CD4-positive, alpha-beta T cell treated with Interleukin-15 for 1 hour (primary cell): ENCODE measurements at regions not wholly inside any gene's neighbourhood (a gene's known extent, or its start where the extent isn't known, plus 50 kb on each side); places are given as distances from the start of the nearest gene placed in this dataset.
A peak's percentile ranks its signal among the peaks of the same experiment; 100 is the strongest.

Experiments used
- DNase-seq: peaks from one replicate; pipeline ENCODE4 v3.0.0-alpha.2; 2020

DNA sequence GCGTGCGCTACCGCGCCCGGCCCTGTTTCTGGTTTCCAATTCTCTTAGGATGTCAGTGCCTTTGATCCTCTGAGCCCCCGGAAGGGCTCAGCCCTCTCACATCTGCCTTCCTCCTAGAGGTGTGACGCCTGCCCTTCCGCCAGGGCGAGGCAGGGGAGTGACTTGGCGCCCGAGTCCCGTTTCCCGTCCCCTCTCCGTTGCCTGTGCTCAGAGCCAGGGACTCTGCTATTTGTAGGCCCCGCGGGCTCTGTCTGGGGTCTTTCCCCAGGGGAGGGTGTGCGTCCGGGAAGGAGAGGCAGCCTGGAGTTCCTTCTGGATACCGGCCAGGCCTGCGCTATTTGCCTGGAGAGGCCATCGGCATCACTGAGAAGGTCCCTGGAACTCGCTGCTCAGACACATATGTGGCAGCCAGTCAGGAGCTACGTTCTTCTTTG lies 103.7 kb upstream of the TAF1B start:
- DNase-seq, result peak; percentile 63

DNA sequence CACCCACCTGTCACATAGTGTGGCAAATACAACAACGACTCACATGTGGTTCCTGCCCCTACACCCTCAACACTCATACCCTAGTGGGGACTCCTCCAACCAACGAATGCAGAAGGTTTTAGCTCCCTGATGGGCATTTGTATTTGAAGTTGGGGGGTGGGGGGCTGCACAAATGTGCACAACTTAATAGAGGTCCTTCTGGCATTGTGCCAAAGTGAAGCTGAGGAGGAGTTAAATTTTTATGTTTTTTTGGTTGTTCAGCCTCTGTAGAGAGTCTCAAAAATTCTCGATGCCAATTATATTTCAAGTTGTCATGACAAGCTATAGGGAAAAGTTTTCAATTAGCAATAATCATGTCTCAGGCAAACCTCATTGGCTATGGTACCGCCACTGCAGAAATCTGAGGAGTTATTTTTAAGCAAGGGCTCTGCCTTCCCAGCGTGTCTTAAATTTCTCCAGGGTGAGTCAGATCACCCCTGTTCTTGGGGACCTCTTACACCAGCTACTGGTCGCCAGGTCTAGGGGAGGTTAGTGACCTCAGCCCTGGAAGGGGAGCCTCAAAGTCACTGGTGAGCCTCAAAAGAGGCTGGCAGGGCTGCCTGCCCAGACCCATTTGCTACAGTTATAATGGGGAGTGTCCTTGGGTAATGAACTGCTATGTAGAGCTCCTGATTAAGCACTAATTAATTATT lies 102.7 kb upstream of the TAF1B start:
- DNase-seq, result no peak

GRCh38 chr2:9741110-9741509 lies 102.2 kb upstream of the TAF1B start:
- no peak for DNase-seq

DNA sequence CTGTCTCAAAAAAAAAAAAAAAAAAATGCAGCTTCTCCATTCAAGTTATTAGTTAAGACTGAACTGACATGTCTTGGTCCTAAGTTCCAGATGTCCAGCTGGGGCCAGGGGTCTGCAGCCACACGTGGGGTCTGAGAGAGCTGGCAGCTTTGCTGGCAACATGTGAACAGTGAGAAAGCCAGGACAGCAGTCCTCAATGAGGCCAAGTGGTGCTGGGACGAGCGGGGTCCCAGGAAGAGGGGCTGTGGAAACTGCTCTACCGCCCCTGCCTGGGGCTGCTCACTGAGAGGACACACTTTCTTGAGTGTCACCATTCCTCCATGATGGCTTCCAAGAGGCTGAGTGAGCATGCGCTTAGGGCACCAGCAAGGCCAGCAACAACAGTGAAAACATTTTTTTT lies 100.7 kb upstream of the TAF1B start:
- no peak for DNase-seq

DNA sequence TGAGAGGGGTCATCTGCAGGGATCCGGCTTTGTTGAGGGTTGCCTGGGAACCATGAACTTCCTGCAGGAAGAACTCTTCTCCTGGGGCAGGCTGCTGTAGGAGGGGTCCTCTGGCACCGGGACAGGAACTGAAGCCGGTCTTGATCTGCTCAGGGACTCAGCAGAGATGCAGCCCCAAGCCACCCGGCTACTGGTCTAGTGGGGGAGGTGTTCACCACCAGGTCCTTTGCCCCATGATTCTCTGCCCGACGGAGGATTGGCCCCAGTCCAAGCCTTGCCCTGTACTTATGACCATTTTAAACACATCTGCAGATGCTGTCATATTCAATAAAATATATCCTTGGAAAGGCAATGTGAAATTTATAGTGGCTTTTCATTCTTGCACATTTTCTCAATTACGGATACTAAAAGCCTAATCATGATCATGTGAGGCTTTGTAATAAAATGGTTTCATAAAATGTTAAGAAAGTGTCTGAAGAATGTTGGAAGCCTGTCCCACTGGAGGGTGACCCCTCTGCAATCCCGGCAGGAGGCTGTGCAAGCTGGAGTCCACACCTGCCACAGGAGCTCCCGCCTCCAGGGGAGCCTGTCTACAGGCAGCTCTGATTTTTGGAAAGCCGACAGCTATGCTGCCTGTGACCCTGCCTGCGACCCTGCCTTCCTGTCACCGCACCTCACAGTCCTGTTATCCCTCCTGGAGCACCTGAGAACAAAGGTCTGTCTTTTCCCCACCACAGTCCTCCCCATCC lies 98.8 kb upstream of the TAF1B start:
- no peak for DNase-seq

DNA sequence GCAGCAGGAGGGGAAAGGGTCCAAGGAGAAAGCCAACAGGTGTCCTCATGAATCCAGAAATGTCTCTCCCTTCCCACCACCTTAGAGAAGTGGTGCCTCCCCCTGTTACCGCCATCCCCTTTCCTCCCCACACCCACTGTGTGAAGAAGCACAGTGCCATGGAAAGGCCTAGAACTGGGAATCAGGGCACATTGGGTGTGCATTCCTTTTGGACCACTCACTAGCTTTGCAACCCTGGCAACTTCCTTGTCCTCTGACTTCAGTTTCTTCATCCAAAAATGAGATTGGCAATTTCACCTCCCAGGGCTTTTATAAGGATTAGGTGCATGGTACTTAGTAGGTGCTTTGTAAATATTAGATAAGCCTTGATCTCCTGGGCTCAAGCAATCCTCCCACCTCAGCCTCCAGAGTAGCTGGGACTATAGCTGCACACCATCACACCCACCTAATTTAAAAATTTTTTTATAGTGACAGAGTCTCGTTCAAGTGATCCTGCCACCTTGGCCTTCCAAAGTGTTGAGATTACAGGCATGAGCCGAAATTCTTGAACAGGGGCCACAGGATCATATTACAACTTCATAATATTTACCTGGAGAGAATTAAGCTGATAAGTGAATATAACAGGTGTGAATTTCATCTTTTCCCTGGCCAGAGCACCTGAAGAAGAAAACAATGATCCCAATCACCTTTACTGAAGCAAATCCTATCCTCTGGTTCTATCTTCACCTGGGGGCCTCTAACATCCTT lies 97.9 kb upstream of the TAF1B start:
- no peak for DNase-seq

- DNase-seq, result no peak
Measured at GRCh38 chr2:9747396-9747795, 95.9 kb upstream of the TAF1B start.

DNA sequence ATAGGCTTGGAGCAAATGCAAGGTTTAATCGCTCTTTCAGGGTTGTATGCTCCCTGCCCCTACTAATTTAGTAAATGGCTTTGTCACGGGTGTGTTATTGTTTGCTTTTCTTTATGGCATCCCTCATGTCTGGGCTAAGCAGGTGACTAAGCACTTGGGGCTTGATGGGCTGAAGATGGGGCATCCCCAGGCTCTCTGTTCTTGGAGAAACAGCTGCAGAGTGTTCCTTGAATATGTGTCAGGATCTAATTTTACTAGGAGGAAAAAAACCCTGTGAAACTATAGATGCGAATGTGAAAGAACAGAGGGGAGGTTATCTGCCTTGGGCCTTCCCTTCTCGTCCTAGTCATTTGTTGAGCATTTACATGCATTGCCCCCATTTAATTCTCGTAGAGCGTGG lies 94.7 kb upstream of the TAF1B start:
- no peak for DNase-seq

DNA sequence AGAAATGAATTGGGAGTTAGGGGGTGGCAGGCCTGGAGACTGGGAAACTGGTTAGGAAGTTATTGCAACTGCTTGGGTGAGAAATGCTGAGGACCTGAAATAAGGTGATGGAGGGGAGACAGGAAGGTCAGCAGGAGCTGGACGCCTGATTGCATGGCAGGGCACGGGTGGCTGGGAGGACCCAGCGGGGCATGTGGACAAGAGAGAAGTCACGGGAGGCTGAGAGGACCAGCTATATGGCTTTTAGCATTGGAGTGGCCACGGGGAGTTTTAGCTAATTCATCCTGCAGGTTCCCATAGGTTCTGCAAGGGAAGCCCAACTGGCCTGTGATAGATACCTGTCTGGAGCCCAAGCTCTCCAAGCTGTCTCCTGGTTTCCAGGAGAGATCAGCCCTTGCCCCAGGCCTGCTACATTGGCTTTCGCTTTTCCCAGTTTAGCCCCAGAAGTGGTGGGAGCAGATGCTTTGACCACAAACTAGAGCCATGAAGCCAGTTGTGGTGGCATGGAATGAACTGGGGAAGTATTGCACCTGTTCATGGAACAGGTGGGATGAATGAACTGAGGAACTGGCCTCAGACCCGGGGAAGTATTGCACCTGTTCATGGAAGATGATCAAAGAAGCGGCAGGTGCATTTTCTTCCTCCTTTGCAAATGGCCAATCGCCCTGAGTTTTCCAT lies 93.6 kb upstream of the TAF1B start:
- no peak for DNase-seq

- no peak for DNase-seq
Measured at GRCh38 chr2:9750224-9751215, 92.8 kb upstream of the TAF1B start.

DNA sequence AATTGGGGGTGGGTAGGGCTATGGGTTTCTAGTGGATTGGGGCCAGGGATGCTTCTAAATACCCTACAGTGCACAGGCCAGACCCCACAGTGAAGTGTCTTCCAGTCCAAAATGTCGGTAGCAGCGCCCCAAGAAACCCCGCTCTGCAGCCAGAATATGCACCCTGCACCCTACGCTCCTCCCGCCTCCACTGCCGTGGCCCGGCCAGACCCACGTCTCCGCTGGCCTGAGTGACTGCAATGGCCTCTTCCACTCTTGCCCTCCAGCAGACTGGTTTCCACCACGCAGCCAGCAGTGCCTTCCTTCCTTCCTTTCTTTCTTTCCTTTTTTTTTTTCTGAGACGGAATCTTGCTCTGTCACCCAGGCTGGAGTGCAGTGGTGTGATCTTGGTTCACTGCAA lies 91.4 kb upstream of the TAF1B start:
- no peak for DNase-seq

- DNase-seq, result peak; percentile 77
Measured at GRCh38 chr2:9752441-9753275, 90.6 kb upstream of the TAF1B start.

DNA sequence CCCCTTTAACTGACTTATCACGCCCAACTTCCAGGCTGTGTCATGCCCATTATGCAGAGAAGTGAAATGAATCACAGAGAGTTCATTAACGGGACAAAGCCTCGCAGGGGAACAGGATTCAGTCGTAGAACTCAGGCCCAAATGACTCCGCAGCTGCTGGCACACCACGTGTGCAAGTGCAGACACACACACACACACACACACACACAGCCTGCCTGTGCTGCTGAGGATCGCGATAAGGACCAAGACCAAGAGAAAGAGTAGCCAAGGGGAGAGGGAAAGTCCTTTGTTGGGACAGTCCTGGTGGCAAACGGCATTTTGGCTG lies 90.0 kb upstream of the TAF1B start:
- peak; percentile 77 for DNase-seq

DNA sequence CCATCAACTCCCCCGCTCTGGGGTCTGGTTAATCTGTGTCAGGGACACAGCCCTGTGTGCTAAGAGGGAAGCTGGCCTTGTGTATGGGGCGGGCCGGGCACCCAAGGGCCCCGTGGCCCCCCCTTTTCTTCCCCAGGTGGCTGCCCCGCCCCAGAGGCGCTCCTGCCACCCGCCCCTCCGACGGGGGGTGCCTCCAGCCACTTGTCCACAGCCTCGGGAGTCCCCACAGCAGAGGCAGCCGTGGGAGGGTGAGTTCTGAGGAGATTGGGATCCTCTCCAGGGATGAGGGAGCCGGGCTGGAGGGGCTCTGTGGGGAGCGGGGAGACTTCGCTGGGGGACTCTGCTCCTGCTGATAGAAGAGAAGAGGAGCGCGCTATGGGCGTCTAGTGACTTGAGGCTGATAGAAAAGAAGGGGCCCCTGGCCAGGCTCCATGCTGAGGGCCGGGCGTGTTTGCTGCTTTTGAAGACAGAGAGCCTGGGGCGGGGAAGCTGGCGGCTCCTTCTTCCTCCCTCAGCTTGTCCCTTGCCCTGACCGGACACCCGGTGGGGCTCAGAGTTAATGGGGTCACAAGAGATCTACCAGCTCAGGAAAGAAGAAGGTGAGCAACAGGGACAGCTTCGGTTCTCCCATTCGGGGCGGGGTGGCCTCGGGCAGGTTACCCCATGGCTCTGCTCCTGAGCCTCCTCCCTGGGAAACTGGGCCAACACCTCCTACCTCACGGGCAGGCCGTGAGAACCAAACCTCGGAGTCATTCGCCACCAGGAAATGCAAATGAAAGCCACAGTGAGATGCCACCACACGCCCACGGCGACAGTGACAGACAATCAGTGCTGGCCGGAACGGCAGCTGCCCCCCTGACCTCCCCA lies 89.4 kb upstream of the TAF1B start:
- peak; percentile 48 for DNase-seq

DNA sequence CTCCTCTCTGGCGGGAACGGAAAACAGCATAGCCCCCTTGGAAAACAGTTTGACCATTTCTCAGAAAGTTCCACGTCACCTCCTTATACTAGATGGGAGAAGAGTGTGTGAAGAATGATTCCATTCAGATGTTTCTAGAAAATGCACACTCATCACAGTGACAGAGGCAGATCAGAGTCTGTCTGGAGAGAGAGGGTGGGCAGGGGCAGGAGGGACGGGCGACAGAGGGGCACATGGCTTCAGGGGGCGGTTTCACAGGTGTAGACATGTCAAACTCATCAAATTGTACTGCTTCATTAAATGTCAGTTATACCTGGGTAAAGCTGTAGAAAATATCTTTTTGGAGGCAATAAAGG lies 88.8 kb upstream of the TAF1B start:
- no peak for DNase-seq

DNA sequence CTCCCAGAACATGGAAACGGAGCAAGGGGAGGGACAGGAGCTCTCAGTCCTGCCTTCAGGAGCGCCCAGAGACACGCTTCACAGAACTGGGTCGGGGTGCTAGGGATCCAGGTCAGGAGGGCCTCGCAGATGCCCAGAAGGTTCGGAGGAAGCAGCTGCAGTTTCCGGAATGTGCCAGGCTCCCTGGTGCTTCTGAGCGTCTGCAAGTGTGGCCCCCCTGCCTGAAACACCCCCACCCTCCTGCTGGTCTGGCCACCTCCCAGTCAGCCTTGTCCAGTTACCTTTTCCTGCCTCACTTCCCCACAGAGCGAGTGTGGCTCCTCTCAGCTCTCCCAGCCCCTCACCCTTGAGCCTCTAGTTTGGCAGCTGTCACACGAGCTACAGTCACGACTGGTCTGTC lies 88.3 kb upstream of the TAF1B start:
- DNase-seq, result no peak

GRCh38 chr2:9755638-9756037 lies 87.6 kb upstream of the TAF1B start:
- DNase-seq, result no peak

- no peak for DNase-seq
Measured at GRCh38 chr2:9756692-9757250, 86.5 kb upstream of the TAF1B start.

DNA sequence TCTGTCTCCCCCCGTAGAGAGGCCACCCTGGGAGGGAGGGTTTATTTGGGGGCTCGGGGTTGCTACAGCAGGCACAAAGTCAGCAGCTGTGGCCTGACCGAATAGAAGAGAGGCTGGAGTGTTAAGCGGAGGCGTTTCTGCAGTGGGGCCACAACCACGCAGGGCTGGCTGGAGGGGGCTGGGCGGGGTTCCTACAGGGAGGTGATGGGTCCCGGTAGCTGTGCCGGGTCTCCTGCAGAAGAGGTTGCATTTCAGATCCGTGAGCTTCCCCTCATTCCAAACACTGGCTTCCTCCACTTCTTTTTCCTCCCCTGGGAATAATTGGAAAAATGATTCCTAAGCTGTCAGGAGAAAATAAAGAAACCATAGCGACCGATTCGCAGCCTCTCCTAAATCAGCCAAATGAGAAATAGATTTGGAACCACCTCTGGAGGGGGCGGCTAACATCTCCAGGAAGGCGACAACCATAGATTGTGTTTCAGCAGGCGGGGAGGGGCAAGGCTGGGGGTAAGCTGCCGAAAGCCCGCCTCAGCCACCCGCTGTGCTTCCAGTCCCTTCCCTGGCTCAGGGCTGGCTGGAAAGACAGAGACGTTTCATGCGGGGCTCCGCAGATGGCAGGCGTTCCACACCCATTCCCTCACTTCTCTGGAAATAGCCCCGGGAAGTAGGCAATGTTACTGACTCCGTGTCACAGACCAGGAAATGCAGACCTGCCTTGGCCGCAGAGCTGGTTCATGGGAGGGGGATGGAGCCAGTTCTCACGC lies 85.6 kb upstream of the TAF1B start:
- DNase-seq, result no peak
